SK-N-MC (cell line): ENCODE measurements at regions not wholly inside any gene's neighbourhood (a gene's known extent, or its start where the extent isn't known, plus 50 kb on each side); places are given as distances from the start of the nearest gene placed in this dataset.

Experiments used
- EZH2 ChIP-seq: fragments of 200-600 bp; sonication (generic); IDR thresholded peaks from one replicate; pipeline ENCODE4 v1.6.1; 2017; ENCODE audit warnings: antibody characterized with exemption
- POLR2AphosphoS5 ChIP-seq: IDR thresholded peaks from 2 replicates; pipeline ENCODE4 v1.6.1; 2012; ENCODE audit warnings: mild to moderate bottlenecking, low read depth, low read length, borderline replicate concordance

DNA sequence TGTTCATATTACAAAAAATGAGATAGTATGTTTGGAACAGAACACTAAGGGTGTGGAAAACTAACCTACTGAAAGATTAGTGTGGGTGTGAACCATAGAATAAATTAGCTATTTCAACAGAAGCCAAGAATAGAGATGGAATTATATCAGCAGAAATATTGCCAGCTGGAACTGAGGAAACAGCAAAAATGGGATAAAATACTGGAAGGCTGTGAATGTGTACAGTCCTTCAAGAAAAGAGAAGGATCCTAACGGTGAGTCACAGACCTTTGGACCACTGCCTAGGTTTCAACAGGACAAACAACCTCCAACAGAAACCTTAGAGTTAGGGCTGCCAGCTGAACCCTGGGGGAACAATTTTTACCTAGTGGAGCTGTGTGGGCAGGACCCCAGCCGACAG is 395.0 kb downstream of the ZWINT start:
- no peak for TF ChIP-seq EZH2
- TF ChIP-seq POLR2AphosphoS5, result no peak
